ENCODE measurements at regions not wholly inside any gene's neighbourhood (a gene's known extent, or its start where the extent isn't known, plus 50 kb on each side); places are given as distances from the start of the nearest gene placed in this dataset.

DNA sequence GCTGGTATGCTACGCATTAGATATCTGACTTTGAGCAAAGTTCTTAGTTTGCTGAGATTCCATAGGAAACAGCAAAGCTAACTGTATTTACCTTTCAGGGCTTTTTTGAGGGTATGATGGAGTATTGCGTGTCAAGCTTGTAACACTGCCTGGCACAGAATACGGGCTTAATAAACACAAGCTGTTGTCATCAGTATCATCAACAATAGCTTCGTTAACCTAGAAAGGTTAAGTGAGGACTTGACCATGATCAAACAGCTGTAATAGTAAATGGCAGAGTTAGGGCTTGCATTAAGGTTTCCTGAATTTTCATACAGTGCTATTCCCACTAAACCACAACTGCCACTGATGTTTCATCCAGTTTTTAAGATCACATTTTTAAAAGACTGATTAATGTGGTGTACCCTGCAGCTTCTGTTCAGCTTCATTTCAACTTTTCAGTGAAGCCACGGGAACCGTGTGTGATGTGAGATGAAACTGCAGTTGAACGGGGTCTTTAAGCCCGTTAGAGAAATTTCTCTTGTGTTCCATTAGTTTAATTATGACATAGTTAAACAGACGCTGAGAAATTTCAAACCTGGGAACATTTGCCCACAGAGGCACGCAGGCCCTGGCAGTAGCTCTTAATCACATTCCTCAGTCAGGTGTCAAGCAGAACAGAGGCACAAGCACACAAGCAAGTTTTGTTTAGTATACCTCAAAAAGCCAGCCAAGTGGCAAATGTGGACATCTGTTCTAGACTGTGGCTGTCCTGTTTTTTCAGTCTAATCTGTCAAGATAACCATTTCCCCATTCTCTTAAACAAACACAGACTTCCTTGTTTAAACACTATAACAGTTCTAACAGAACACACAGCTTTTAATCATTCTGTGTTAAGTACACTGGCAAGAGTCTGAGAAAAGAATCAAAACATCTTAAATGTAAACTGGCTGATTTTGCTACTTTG is 147.1 kb downstream of the ZNF608 start:
- peak overlapping the region; percentile 56 to 83 (median 80) for H3K27ac ChIP-seq
- TF ChIP-seq POLR2A (IDR thresholded peaks at IDR 0.05) (no peak), CTCF (IDR thresholded peaks at IDR 0.05) (no peak)
- no peaks in the 10 kb centered on the region for H3K27me3 ChIP-seq
- WGBS, 2 donors: 40 to 44% methylated on average over 10 of the region's 10 CpGs
- H3K4me1 ChIP-seq: peaks cover 38 to 55% of the 10 kb centered on the region in 2 donors
- no peaks in the 10 kb centered on the region for H3K36me3 ChIP-seq
- intact Hi-C loops (cut with DNase I): no loop called here
- peak; percentile 82 for DNase-seq
- H3K9me3 ChIP-seq: no peaks in the 10 kb centered on the region
- no peak overlapping the region for H3K4me3 ChIP-seq (replicated peaks in 1 of 3)

DNA sequence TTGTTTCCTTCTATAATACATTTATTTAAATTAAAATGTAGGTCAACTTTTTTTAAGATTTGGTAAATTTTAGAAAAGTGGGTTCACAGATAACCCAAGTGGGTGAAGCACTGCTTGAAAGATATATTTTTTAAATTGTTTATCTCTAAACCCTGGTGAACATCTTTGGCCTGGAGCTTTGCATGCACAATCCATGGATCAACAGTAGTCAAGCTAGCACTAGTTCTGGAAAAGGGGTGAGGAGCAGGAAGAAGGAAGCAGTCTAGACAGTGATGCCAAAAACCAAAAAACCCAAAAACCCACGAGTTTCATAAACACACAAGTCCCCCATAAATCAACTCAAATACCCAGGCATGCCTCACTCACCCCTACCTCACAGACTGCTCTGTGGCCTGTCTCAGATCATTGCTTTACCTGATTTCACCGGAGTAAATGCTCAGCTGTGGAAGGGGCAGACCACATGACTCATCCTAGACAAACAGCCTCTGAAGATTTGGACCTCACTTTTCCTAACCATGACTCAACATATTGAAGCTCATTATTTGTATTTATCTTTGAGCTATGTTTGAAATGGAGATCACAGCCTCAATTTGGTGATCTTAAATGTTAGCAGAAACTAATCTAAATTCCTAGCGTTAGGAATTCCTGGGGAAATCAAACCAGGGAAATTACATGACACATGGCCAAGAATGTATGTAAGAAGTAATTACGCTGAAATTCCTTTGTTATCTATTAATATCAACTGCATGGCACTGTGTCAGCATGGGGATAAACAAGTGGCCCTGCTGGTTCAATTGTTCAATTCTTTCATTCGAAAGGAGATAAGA is 149.6 kb downstream of the ZNF608 start:
- TF ChIP-seq POLR2A (IDR thresholded peaks at IDR 0.05) (no peak), CTCF (IDR thresholded peaks at IDR 0.05) (no peak)
- intact Hi-C loops (cut with DNase I): no loop called here

DNA sequence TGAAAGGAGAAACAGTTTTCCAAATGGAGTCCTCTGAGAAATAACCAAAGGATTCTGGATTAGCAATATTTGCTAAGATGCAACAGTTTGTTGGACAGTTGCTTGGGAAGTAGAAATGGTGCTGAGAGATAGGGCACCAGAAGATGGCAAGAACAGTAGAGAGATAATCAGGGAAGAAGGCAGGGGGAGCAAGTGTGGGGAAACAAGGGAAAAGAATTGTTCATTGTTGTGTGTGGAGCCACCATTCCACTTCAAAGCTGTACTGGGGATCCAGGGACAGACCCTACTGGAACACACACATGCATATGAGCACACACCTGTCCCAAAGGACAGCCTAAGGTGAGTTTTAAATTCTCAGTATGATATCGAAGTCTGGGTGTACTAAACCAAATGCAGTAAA is 152.5 kb downstream of the ZNF608 start:
- Histone ChIP-seq H3K9me3 (no peaks in the 10 kb centered on the region), H3K27ac (no peak overlapping the region), H3K4me1 (peaks cover 7 to 17% of the 10 kb centered on the region in 2 donors), H3K36me3 (no peaks in the 10 kb centered on the region), H3K4me3 (replicated peaks in 1 of 3) (no peak overlapping the region), H3K27me3 (no peaks in the 10 kb centered on the region)
- no peak for TF ChIP-seq CTCF (IDR thresholded peaks at IDR 0.05)
- TF ChIP-seq POLR2A (IDR thresholded peaks at IDR 0.05): no peak
- intact Hi-C loops (cut with DNase I): no loop called here
- DNase-seq: no peak
- WGBS, 2 donors: 89 to 100% methylated on average over 1 of the region's 1 CpG

More for the DNA sequence above, 149.6 kb downstream of the ZNF608 start:
- Histone ChIP-seq H3K27me3 (no peaks in the 10 kb centered on the region), H3K4me1 (peaks cover 22 to 34% of the 10 kb centered on the region in 2 donors), H3K27ac (no peak overlapping the region), H3K36me3 (no peaks in the 10 kb centered on the region), H3K4me3 (replicated peaks in 1 of 3) (no peak overlapping the region), H3K9me3 (no peaks in the 10 kb centered on the region)
- DNase-seq: no peak
- WGBS, 2 donors: 69 to 73% methylated on average over 5 of the region's 5 CpGs

DNA sequence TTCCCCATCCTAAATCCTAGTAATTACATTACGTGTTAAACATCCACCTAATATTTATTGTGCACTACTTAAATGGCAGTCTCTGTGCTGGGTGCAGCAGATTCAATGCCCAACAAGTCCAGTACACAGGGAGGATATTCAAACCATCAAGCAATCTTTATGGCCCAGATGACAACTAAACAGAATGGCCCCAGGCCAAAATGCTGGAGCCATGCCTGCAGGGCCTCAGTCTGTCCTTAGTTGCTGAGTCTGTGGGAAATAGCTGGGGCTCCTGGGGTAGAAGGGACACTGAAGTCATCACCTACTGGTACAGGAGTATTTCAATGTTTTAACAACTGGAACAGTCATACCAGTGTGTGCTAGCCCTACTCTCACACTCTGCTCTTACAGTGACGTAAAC is 153.5 kb downstream of the ZNF608 start:
- TF ChIP-seq POLR2A (IDR thresholded peaks at IDR 0.05) (no peak), CTCF (IDR thresholded peaks at IDR 0.05) (no peak)
- Histone ChIP-seq H3K4me1 (peaks cover 0 to 10% of the 10 kb centered on the region in 2 donors), H3K36me3 (no peaks in the 10 kb centered on the region), H3K27ac (no peak overlapping the region), H3K9me3 (no peaks in the 10 kb centered on the region), H3K27me3 (no peaks in the 10 kb centered on the region), H3K4me3 (replicated peaks in 1 of 3) (no peak overlapping the region)
- DNase-seq: no peak
- 94 to 95% methylated on average over 2 of the region's 2 CpGs for WGBS, 2 donors
- intact Hi-C loops (cut with DNase I): no loop called here

Data from thyroid gland (tissue), 4 donors.